ENCODE measurements at regions not wholly inside any gene's neighbourhood (a gene's known extent, or its start where the extent isn't known, plus 50 kb on each side); places are given as distances from the start of the nearest gene placed in this dataset.
"Not testable (repeated sequence)": the region's sequence is repeated elsewhere in the genome, so short reads cannot be mapped to it uniquely, and the experiment has no call there.

GRCh38 chr4:9009792-9010191 lies 138.2 kb upstream of the HMX1 start:
- ATAC-seq; H3K36me3 ChIP-seq; H3K27me3 ChIP-seq; H3K4me1 ChIP-seq; H3K9me3 ChIP-seq; intact Hi-C loops (cut with DNase I); H3K4me3 ChIP-seq; H3K27ac ChIP-seq; DNase-seq: not testable (repeated sequence)

- H3K4me1 ChIP-seq; H3K4me3 ChIP-seq; H3K9me3 ChIP-seq; intact Hi-C loops (cut with DNase I); H3K36me3 ChIP-seq; ATAC-seq; DNase-seq; H3K27ac ChIP-seq; H3K27me3 ChIP-seq: not testable (repeated sequence)
Measured at GRCh38 chr4:9008407-9008806, 136.8 kb upstream of the HMX1 start.

- H3K27ac ChIP-seq; intact Hi-C loops (cut with DNase I); H3K4me1 ChIP-seq; H3K4me3 ChIP-seq; H3K9me3 ChIP-seq; ATAC-seq; H3K36me3 ChIP-seq: not testable (repeated sequence)
- peak in 1 of 4 donors; percentile 7 for DNase-seq
- peaks cover 0 to 37% of the 10 kb centered on the region in 2 donors for H3K27me3 ChIP-seq
Measured at GRCh38 chr4:9001153-9001552, 129.5 kb upstream of the HMX1 start.

GRCh38 chr4:9000505-9001001 lies 128.9 kb upstream of the HMX1 start:
- ATAC-seq (peak; percentile 71), DNase-seq (peak; percentile 38 to 91 (median 56))
- H3K27ac ChIP-seq; H3K36me3 ChIP-seq; intact Hi-C loops (cut with DNase I); H3K9me3 ChIP-seq; H3K4me1 ChIP-seq: not testable (repeated sequence)
- Histone ChIP-seq H3K27me3 (peaks cover 0 to 37% of the 10 kb centered on the region in 2 donors), H3K4me3 (peak overlapping the region; percentile 10 to 21)
- peak; percentile 84 to 88 for TF ChIP-seq CTCF (IDR thresholded peaks at IDR 0.05)

GRCh38 chr4:8992981-8993380 lies 121.3 kb upstream of the HMX1 start:
- DNase-seq = not testable (repeated sequence)

GRCh38 chr4:8991449-8991848 lies 119.8 kb upstream of the HMX1 start:
- H3K36me3 ChIP-seq; H3K27me3 ChIP-seq; H3K4me3 ChIP-seq; H3K27ac ChIP-seq; DNase-seq; H3K9me3 ChIP-seq; intact Hi-C loops (cut with DNase I); H3K4me1 ChIP-seq; ATAC-seq: not testable (repeated sequence)

More at GRCh38 chr4:8992981-8993380, 121.3 kb upstream of the HMX1 start:
- H3K27ac ChIP-seq; H3K4me1 ChIP-seq; H3K4me3 ChIP-seq; H3K36me3 ChIP-seq; H3K9me3 ChIP-seq; H3K27me3 ChIP-seq; intact Hi-C loops (cut with DNase I): not testable (repeated sequence)
- peak; percentile 27 for ATAC-seq

- ATAC-seq; H3K27ac ChIP-seq; H3K36me3 ChIP-seq; H3K4me3 ChIP-seq; DNase-seq; H3K4me1 ChIP-seq; H3K9me3 ChIP-seq; intact Hi-C loops (cut with DNase I); H3K27me3 ChIP-seq: not testable (repeated sequence)
Measured at GRCh38 chr4:8990341-8990740, 118.7 kb upstream of the HMX1 start.

- intact Hi-C loops (cut with DNase I); H3K4me1 ChIP-seq; DNase-seq; H3K9me3 ChIP-seq; H3K27ac ChIP-seq; H3K4me3 ChIP-seq; H3K36me3 ChIP-seq; ATAC-seq; H3K27me3 ChIP-seq: not testable (repeated sequence)
Measured at GRCh38 chr4:8985786-8986185, 114.1 kb upstream of the HMX1 start.

- H3K9me3 ChIP-seq; DNase-seq; intact Hi-C loops (cut with DNase I): not testable (repeated sequence)
Measured at GRCh38 chr4:8984641-8985040, 113.0 kb upstream of the HMX1 start.

GRCh38 chr4:8983921-8984320 lies 112.3 kb upstream of the HMX1 start:
- H3K4me1 ChIP-seq; H3K36me3 ChIP-seq; H3K27me3 ChIP-seq; H3K27ac ChIP-seq; DNase-seq; H3K4me3 ChIP-seq; intact Hi-C loops (cut with DNase I); H3K9me3 ChIP-seq; ATAC-seq: not testable (repeated sequence)

More at GRCh38 chr4:8984641-8985040, 113.0 kb upstream of the HMX1 start:
- ATAC-seq, H3K36me3 ChIP-seq, H3K4me1 ChIP-seq, H3K27me3 ChIP-seq, H3K4me3 ChIP-seq, H3K27ac ChIP-seq: not testable (repeated sequence)

GRCh38 chr4:8976466-8977128 lies 105.0 kb upstream of the HMX1 start:
- H3K27me3 ChIP-seq; intact Hi-C loops (cut with DNase I); DNase-seq; H3K27ac ChIP-seq; H3K9me3 ChIP-seq; H3K36me3 ChIP-seq; H3K4me3 ChIP-seq; ATAC-seq; H3K4me1 ChIP-seq: not testable (repeated sequence)

- ATAC-seq; DNase-seq; intact Hi-C loops (cut with DNase I); H3K4me3 ChIP-seq; H3K27me3 ChIP-seq; H3K9me3 ChIP-seq; H3K27ac ChIP-seq; H3K4me1 ChIP-seq; H3K36me3 ChIP-seq: not testable (repeated sequence)
Measured at GRCh38 chr4:8972635-8973034, 101.0 kb upstream of the HMX1 start.

GRCh38 chr4:8965896-8966295 lies 94.3 kb upstream of the HMX1 start:
- ATAC-seq; H3K4me3 ChIP-seq; intact Hi-C loops (cut with DNase I); H3K9me3 ChIP-seq; DNase-seq; H3K4me1 ChIP-seq; H3K27ac ChIP-seq; H3K36me3 ChIP-seq: not testable (repeated sequence)
- H3K27me3 ChIP-seq = peaks cover 8 to 54% of the 10 kb centered on the region in 2 donors
